GM18520 (cell line): ENCODE measurements at regions not wholly inside any gene's neighbourhood (a gene's known extent, or its start where the extent isn't known, plus 50 kb on each side); places are given as distances from the start of the nearest gene placed in this dataset.
A peak's percentile ranks its signal among the peaks of the same experiment; 100 is the strongest.

Experiments
- ATAC-seq: cut with Tn5 transposase; IDR thresholded peaks from one replicate; pipeline ENCODE4 v1.9.1; 2021; ENCODE audit not compliant: unreplicated experiment

- ATAC-seq: no peak
Measured at GRCh38 chr6:115728171-115728570, 332.5 kb downstream of the FRK start.

GRCh38 chr6:115721564-115721963 is 339.1 kb downstream of the FRK start:
- no peak for ATAC-seq

GRCh38 chr6:115720900-115721299 is 339.8 kb downstream of the FRK start:
- no peak for ATAC-seq

- ATAC-seq: peak; percentile 1
Measured at GRCh38 chr6:115717472-115717871, 343.2 kb downstream of the FRK start.

DNA sequence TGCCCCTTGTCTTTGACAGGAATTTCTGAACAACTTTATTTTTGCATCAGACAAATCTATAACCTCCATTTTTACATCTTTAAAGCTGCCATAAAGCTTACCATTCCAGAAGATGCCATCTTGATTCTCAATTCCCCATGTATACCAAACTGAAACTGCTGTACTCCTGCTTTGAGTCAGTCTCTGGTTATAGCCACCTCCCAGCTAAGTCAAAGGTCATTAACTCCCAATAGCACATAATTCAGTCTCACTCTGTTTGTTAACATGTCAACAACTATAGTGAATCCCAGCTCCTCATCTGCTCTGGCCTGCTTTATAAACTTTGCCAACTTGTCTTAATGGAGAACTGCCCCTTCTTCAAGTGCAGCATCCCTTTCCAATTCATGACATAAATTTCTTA is 343.6 kb downstream of the FRK start:
- peak; percentile 96 for ATAC-seq

DNA sequence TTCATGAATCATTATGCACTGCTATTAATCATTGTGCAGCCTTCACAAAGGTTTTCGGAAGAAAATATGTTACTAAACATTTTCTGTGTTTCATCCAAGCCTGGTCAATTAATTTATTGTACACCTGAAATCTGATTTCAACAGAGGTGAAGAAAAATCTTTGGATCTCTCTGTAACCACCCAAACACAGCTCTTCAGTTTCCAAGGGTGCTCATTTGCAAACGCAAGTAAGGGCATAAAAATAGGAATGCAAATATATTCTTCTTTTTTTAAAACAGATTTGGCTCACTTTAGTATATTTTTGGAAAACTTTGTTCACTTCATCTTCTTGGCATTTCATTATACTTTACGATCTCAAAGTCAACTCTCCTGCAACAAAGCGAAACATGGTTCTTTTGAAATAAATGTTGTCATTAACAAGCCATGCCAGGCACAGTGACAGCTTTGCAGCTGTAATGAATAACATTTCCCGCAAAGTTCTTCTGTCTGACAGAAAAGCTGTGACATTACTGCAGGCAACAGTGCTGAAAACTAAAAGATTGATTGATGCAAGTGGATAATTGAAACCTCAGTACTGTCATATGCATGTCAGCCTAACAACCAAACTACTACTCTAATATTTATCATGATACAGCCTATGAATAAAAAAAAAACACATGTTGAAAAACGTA is 348.3 kb downstream of the FRK start:
- no peak for ATAC-seq

GRCh38 chr6:115708850-115709249 is 351.8 kb downstream of the FRK start:
- ATAC-seq: no peak

- ATAC-seq: no peak
Measured at GRCh38 chr6:115706981-115707380, 353.7 kb downstream of the FRK start.

- ATAC-seq: no peak
Measured at GRCh38 chr6:115706324-115706723, 354.4 kb downstream of the FRK start.

DNA sequence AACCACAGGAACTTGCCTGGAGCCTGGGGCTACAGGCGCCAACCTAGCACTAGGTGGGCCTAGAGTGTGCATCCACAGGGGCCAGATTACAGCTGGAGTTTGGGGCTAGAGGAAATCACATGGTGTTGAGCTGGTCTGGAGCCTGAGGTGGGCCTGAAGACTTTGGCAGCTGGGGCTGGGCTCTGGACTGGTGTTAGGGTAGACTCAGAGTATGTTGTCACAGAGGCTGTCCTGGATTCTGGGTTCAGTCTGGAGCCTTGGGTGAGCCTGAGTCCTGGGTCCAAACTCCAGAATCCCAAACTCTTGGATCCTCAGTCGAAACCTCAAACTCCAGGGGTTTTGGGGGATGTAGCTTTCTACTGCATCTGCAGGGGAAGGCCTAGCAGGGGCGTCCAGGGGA is 356.7 kb downstream of the FRK start:
- no peak for ATAC-seq

DNA sequence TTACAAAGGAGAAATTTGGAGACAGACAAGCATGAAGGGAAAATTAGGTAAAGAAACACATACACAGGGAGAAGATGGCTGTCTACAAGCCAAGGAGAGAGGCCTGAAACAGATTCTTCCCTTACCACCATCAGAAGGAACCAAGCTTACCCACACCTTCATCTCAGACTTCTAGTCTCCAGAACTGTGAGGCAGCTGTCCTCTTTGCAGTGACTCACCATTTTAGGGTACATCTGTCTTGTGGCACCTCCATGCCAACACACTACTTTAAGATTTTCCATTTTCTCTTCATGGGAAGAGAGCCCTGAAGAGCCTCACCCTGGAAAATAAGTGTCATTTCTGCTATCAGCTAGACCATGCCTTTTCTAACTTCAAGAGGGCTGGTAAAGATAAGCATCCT is 369.3 kb downstream of the FRK start:
- no peak for ATAC-seq

- ATAC-seq: no peak
Measured at GRCh38 chr6:115690854-115691253, 369.8 kb downstream of the FRK start.

- ATAC-seq: no peak
Measured at GRCh38 chr6:115681978-115682775, 378.5 kb downstream of the FRK start.

DNA sequence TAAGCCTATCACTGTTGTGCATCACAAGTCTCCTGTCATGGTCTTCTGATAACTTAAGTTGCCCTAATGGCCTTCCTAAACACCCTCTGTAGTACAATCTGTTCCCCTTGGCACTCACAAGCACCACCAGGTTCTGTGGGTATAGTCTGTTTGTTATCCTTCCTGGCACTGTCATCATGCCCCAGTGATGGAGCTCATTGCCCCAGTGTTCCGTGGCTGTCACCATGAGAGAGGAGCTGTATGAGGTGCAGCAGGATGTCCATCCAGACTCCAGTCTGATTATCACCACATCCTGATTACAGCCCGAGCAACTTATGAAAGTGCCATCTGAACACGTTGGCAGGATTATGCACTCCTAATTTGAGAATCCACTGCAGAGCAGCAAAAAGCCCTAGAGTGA is 380.1 kb downstream of the FRK start:
- no peak for ATAC-seq

DNA sequence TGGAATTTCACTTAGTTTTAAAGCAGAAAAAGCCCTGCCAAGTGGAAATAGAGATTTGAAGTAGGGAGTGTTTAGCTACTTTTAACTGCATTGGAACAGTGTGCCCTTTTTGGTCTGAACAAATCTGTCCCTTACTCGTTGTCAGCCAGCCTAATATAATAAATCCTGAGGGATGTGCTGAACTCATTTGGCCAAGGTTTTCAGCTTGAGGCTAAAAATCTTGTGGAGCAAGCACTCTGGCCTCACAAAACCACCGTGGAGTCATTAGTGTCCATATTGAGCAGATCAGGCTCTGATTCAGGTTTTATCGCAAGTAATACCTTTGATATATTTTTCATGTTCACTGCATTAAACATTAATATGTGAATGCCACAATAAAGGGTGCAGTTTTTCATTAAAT is 383.5 kb downstream of the FRK start:
- no peak for ATAC-seq

DNA sequence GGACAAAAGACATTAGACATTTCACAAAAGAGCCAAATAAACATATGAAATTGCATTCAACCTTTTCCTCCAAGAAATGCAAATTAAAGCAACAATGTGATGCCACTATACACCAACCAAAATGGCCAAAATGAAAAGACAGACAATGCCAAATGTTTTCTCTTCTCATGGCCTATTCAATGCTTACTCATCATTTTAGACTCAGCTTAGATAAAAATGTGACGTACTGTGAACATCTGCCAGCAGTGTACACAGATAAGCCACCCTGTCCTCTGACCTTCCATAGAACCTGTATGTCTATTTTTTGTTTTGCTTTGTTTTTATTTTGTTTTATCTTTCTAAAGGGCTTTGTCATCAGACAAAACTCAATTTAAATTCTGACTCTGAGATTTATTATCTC is 385.2 kb downstream of the FRK start:
- no peak for ATAC-seq

- no peak for ATAC-seq
Measured at GRCh38 chr6:115668781-115669180, 391.9 kb downstream of the FRK start.

DNA sequence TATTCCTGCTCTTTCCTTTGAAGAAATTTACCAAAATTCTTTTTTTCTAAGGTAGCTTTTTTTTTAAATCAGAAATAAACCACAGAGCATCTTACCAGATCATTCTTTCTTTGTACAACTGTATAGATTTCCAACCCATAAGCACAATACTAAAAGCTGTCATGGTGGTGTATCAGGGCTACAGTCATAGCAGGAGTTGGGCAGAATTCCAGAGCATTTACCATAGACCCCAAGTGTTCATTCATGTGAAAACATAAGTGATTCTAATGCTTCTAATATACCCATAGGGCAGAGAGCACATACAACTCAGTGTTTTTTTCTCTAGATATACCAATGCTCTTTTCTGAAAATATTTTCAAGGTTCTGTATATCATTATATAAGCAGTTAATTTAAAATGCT is 392.5 kb downstream of the FRK start:
- no peak for ATAC-seq

DNA sequence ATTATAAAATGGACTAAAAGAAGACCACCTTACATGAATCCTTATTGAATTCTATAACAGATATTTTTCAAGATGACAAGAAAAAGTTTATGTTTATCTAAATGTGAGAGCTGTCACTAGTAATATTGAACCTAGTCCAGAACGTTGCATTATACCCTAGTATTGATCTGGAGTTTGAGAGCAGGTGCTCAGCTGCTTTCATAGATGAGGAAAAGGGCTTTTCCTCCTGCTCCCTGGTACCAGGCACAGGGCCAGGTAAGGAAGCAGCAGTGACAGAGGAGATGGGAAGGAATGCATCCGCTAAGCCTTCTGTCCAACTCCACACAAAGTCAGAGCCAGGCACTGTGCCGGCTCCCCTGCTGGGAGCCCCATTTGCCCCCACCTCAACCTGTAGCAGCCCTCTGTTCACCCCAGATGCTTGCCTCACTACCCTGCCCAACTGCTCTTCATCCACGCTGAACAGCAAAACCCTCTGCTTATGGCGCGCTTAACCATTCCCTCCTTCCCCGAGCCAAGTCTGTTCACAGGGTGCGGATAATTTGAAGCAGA is 393.1 kb downstream of the FRK start:
- ATAC-seq: no peak

DNA sequence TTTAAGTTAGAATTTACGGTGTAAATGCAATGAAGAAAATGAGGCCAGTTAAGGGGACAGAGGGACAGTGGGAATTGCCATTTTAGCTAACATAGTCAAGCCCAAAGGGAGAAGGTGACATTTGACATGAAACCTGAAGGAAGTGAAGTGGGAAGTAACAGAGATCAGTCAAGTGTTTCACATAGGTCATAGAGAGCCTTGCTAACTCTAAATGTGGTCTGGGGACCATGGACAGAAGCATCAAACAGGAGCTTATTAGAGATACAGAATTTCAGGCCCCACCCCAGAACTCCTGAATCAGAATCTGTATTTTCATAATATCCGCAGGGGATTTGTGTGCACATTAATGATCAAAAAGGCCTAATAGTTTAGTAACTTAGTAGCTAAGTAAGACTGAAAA is 393.7 kb downstream of the FRK start:
- no peak for ATAC-seq

DNA sequence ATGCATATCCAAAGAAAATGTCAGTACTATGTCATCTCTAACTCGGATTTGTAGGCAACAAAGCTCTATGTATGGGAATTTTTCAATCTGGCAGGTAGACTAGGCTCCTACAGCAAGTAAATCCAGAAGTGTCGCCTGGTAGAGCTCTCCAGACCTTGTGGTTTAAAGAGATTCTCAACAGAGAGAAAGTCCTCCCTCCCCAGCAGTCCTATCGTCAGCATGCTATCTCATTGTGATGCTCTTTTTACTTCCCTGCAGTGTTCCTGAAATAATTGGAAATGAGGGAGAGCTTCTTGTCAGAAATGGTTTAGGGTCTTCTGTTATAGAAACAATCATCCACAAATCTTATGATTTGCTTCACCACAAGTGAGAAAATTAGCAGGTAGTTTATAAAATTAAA is 395.4 kb downstream of the FRK start:
- no peak for ATAC-seq

GRCh38 chr6:115663681-115664080 is 397.0 kb downstream of the FRK start:
- ATAC-seq: no peak
